HepG2 (cell line): ENCODE measurements at regions not wholly inside any gene's neighbourhood (a gene's known extent, or its start where the extent isn't known, plus 50 kb on each side); places are given as distances from the start of the nearest gene placed in this dataset.

Experiments used
- ATF2 ChIP-seq: sonication (generic); formaldehyde crosslinking; IDR thresholded peaks from 2 replicates; pipeline ENCODE4 v1.4.0; 2020; ENCODE audit warnings: missing genetic modification reagents
- CHCHD3 ChIP-seq: sonication (generic); formaldehyde crosslinking; IDR thresholded peaks from 2 replicates; pipeline ENCODE4 v1.8.0; 2022; ENCODE audit warnings: mild to moderate bottlenecking, missing genetic modification reagents, moderate library complexity
- CREM ChIP-seq, 2 experiments: sonication (generic) in 1 of 2; formaldehyde crosslinking in 1 of 2; IDR thresholded peaks; 2 replicates each; pipeline versions ENCODE4 v1.4.0 to v1.6.1; 2016 to 2020; ENCODE audit warnings: antibody characterized with exemption in 1 of 2, mild to moderate bottlenecking in 1 of 2, missing genetic modification reagents in 1 of 2
- CTCF ChIP-seq: sonication (generic); formaldehyde crosslinking; IDR thresholded peaks from 2 replicates; pipeline ENCODE4 v1.5.0; 2020; ENCODE audit warnings: mild to moderate bottlenecking, missing genetic modification reagents, moderate library complexity
- ZMAT3 ChIP-seq: sonication (generic); formaldehyde crosslinking; conservative IDR thresholded peaks from 2 replicates; pipeline ENCODE4 v1.7.0; 2021; ENCODE audit warnings: missing genetic modification reagents
- ZMYM2 ChIP-seq: sonication (generic); formaldehyde crosslinking; IDR thresholded peaks from 2 replicates; pipeline ENCODE4 v1.8.0; 2022; ENCODE audit warnings: mild to moderate bottlenecking, missing genetic modification reagents
- ZZZ3 ChIP-seq: sonication (generic); formaldehyde crosslinking; IDR thresholded peaks from 2 replicates; pipeline ENCODE4 v1.4.0; 2020; ENCODE audit warnings: missing genetic modification reagents, mild to moderate bottlenecking, borderline replicate concordance

GRCh38 chr1:222021129-222021528 is 279.2 kb upstream of the DUSP10 start:
- TF ChIP-seq ZMAT3 (CRISPR knock-in tag) (no peak), CTCF (CRISPR knock-in tag) (no peak), CREM (IDR thresholded peaks at IDR 0.05) (no peak), CREM (CRISPR knock-in tag; IDR thresholded peaks at IDR 0.05) (no peak), ATF2 (CRISPR knock-in tag) (no peak), ZZZ3 (CRISPR knock-in tag) (no peak), ZMYM2 (no peak), CHCHD3 (no peak)
